GM12878 (cell line): ENCODE measurements at regions not wholly inside any gene's neighbourhood (a gene's known extent, or its start where the extent isn't known, plus 50 kb on each side); places are given as distances from the start of the nearest gene placed in this dataset.

ENCODE experiments used
- ATAC-seq: fragments of 200-7000 bp; cut with Tn5 transposase; 3 replicates; pipeline ENCODE4 v1.9.1; 2020; ENCODE audit warnings: mild to moderate bottlenecking, moderate library complexity
- BruUV-seq: library from RNA; stranded (reverse); fragments of 400-500 nt; replicated peaks from 2 replicates; lab custom pipeline; 2021; lab: Mats Ljungman, UMichigan
- CTCF ChIA-PET: fragments of 300-600 bp; sonication (Branson Sonifier 250); formaldehyde crosslinking; extraction: SDS; loops from one replicate; lab custom pipeline; 2021; ENCODE audit warnings: inconsistent platforms; lab: Yijun Ruan, JAX
- POLR2A ChIA-PET: fragments of 350-600 bp; formaldehyde crosslinking; extraction: SDS; loops from one replicate; lab custom pipeline; 2021; ENCODE audit warnings: inconsistent platforms; lab: Charles Lee
- RAD21 ChIA-PET: fragments of 300-600 bp; sonication (Branson Sonifier 250); formaldehyde crosslinking; loops from one replicate; lab custom pipeline; 2023; ENCODE audit warnings: antibody characterized with exemption; ENCODE audit not compliant: unreplicated experiment; lab: Charles Lee
- SMC1A ChIA-PET: fragments of 300-600 bp; sonication (Branson Sonifier 250); formaldehyde crosslinking; loops from one replicate; lab custom pipeline; 2023; ENCODE audit not compliant: unreplicated experiment, uncharacterized antibody; lab: Charles Lee
- DNase-seq: peaks from one replicate; pipeline ENCODE4 v3.0.0-alpha.2; 2011; ENCODE audit warnings: low read depth, low spot score
- FAIRE-seq: peaks from 3 replicates; lab custom pipeline; 2011; peaks lifted over from hg19 to GRCh38; lab: Jason Lieb, UNC
- H2AFZ ChIP-seq: 2 replicates; pipeline ENCODE4 v1.6.0; 2011; ENCODE audit warnings: low read depth, low read length, control low read depth; ENCODE audit not compliant: control insufficient read depth
- H3K27ac ChIP-seq: 2 replicates; pipeline ENCODE4 v1.5.1; 2011; ENCODE audit warnings: control low read depth; ENCODE audit not compliant: control insufficient read depth, insufficient read depth
- H3K27me3 ChIP-seq, 2 experiments: replicated peaks in 1 of 2; 2 replicates each; pipeline versions ENCODE4 v1.6.0 to v1.6.1; 2011; ENCODE audit warnings: low read length in 1 of 2; ENCODE audit not compliant: control insufficient read depth in 2 of 2, insufficient read depth in 2 of 2
- H3K36me3 ChIP-seq, 2 experiments: 2 replicates each; pipeline ENCODE4 v1.5.1; 2011; ENCODE audit warnings: low read length in 1 of 2; ENCODE audit not compliant: control insufficient read depth in 2 of 2, insufficient read depth in 2 of 2
- H3K4me1 ChIP-seq: 2 replicates; pipeline ENCODE4 v1.6.1; 2011; ENCODE audit warnings: mild to moderate bottlenecking, low read length, moderate library complexity, mixed read lengths; ENCODE audit not compliant: control insufficient read depth, insufficient read depth
- H3K4me2 ChIP-seq: 2 replicates; pipeline ENCODE4 v1.6.0; 2011; ENCODE audit warnings: control low read depth; ENCODE audit not compliant: control insufficient read depth, insufficient read depth
- H3K4me3 ChIP-seq: fragments of 200-600 bp; sonication (generic); 2 replicates; pipeline ENCODE4 v1.5.1; 2016
- H3K79me2 ChIP-seq: 2 replicates; pipeline ENCODE4 v1.6.0; 2011; ENCODE audit warnings: low read length; ENCODE audit not compliant: control insufficient read depth, insufficient read depth
- H3K9ac ChIP-seq: 2 replicates; pipeline ENCODE4 v1.8.0; 2011; ENCODE audit warnings: low read length, control low read depth, mixed read lengths; ENCODE audit not compliant: control insufficient read depth, insufficient read depth
- H3K9me3 ChIP-seq: replicated peaks from 3 replicates; pipeline ENCODE4 v1.5.1; 2011; ENCODE audit warnings: mild to moderate bottlenecking, low read length; ENCODE audit not compliant: control insufficient read depth, insufficient read depth
- H4K20me1 ChIP-seq: 2 replicates; pipeline ENCODE4 v1.6.0; 2011; ENCODE audit not compliant: control insufficient read depth, insufficient read depth
- BCLAF1 ChIP-seq: fragments of 450-650 bp; IDR thresholded peaks from 2 replicates; pipeline ENCODE4 v1.6.1; 2017; ENCODE audit warnings: antibody characterized with exemption, mild to moderate bottlenecking, moderate library complexity
- CHD4 ChIP-seq: fragments of 200-600 bp; sonication (generic); IDR thresholded peaks from 2 replicates; pipeline ENCODE4 v1.6.1; 2016; ENCODE audit warnings: mild to moderate bottlenecking
- ELK1 ChIP-seq: IDR thresholded peaks from 2 replicates; pipeline ENCODE4 v1.6.1; 2012; ENCODE audit warnings: low read depth, low read length, improper control_type of control experiment
- EP300 ChIP-seq, 2 experiments: fragments of 150-350 bp in 1 of 2; IDR thresholded peaks; 2 replicates each; pipeline ENCODE4 v1.6.1; 2011 to 2012; ENCODE audit warnings: low read depth in 2 of 2, low read length in 2 of 2, borderline replicate concordance in 1 of 2, improper control_type of control experiment in 1 of 2, inconsistent platforms in 1 of 2; ENCODE audit not compliant: control insufficient read depth in 1 of 2
- IKZF2 ChIP-seq, 2 experiments: fragments of 450-650 bp; IDR thresholded peaks; 2 replicates each; pipeline ENCODE4 v1.6.1; 2017; ENCODE audit warnings: mild to moderate bottlenecking in 2 of 2, moderate library complexity in 2 of 2
- IRF4 ChIP-seq: IDR thresholded peaks from 2 replicates; pipeline ENCODE4 v1.6.1; 2011; ENCODE audit warnings: low read depth, low read length
- KLF5 ChIP-seq: fragments of 450-650 bp; IDR thresholded peaks from 2 replicates; pipeline ENCODE4 v1.6.1; 2014; ENCODE audit warnings: mild to moderate bottlenecking; ENCODE audit not compliant: partially characterized antibody
- MTA3 ChIP-seq: IDR thresholded peaks from 2 replicates; pipeline ENCODE4 v1.6.1; 2012; ENCODE audit warnings: low read length, inconsistent platforms, borderline replicate concordance
- RAD51 ChIP-seq: fragments of 450-650 bp; IDR thresholded peaks from 2 replicates; pipeline ENCODE4 v1.6.1; 2016; ENCODE audit warnings: moderate library complexity, mild to moderate bottlenecking, inconsistent platforms
- SPI1 ChIP-seq: IDR thresholded peaks from 2 replicates; pipeline ENCODE4 v1.6.1; 2011; ENCODE audit warnings: low read depth, mild to moderate bottlenecking, low read length, moderate library complexity, borderline replicate concordance; ENCODE audit not compliant: insufficient read depth
- STAT1 ChIP-seq: fragments of 450-650 bp; conservative IDR thresholded peaks from 2 replicates; pipeline ENCODE4 v1.6.1; 2014; ENCODE audit warnings: antibody characterized with exemption, mild to moderate bottlenecking
- WGBS: methylation state at CpG from one replicate; pipeline ENCODE4 v1.1.6; 2016; ENCODE audit warnings: low lambda C conversion rate; ENCODE audit not compliant: insufficient replicate concordance, insufficient coverage; ENCODE audit errors: missing lambda C conversion rate; 5-methylcytosine and 5-hydroxymethylcytosine counted together
- in situ Hi-C: fragments of 300-500 bp; cut with MboI; formaldehyde crosslinking; loops from 9 replicates; pipeline ENCODE4 v1.14.3; 2018; ENCODE audit warnings: mixed read lengths
- intact Hi-C: fragments of 100-400 bp; cut with micrococcal nuclease; formaldehyde crosslinking; loops from one replicate; pipeline ENCODE4 v1.14.2; 2022; ENCODE audit not compliant: unreplicated experiment
- TF ChIP-seq, protein P1 (sequence below): fragments of 450-650 bp; IDR thresholded peaks from 2 replicates; pipeline ENCODE4 v1.6.1; 2017; ENCODE audit warnings: mild to moderate bottlenecking, moderate library complexity
- TF ChIP-seq, protein P2 (sequence below): fragments of 450-650 bp; formaldehyde crosslinking; IDR thresholded peaks from 2 replicates; pipeline ENCODE4 v1.4.0; 2020; ENCODE audit warnings: mild to moderate bottlenecking, moderate library complexity

DNA sequence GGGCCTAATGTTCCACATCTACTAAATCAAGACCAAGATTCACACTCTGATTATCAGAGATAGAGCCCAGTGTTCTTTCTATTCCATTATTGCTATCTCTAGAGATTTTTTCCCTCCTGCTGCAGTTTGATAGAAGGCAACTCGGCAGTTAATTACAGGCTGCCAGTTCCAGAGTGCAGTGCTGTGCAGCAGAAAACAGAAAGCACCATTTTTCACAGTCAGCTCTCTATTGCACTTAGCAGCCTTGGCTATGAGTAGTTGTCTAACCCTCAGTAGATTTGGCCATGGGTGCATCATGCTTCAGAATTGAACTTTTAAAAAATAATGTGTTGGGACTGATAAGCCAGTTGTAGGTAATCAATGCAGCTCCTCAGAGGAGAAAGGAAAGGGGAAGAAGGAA is 295.3 kb downstream of the MID1IP1 start:
- Histone ChIP-seq H3K9ac (no peak overlapping the region), H2AFZ (no peak overlapping the region), H3K79me2 (no peaks in the 10 kb centered on the region), H4K20me1 (no peaks in the 10 kb centered on the region), H3K9me3 (no peaks in the 10 kb centered on the region; the same call in 2 of the 3 replicates), H3K4me1 (no peaks in the 10 kb centered on the region), H3K36me3 (no peaks in the 10 kb centered on the region), H3K27me3 (no peaks in the 10 kb centered on the region), H3K4me3 (no peak overlapping the region), H3K27ac (no peak overlapping the region), H3K4me2 (no peak overlapping the region)
- ChIA-PET CTCF (interaction anchor here (1.1 kb wide), 1 partner anchor 37 kb away, joined by 3 read pairs; no protein-coding TSS in a partner anchor), POLR2A (no interaction called here), RAD21 (no interaction called here), SMC1A (no interaction called here)
- in situ Hi-C loops (no loop called here), intact Hi-C loops (no loop called here)
- no TSS peak for BruUV-seq
- no peak for FAIRE-seq
- no peak for ATAC-seq
- no peak for DNase-seq
- WGBS: 47% methylated on average over 1 of the region's 1 CpG
- TF ChIP-seq BCLAF1: no peak
- TF ChIP-seq, protein P1, sequence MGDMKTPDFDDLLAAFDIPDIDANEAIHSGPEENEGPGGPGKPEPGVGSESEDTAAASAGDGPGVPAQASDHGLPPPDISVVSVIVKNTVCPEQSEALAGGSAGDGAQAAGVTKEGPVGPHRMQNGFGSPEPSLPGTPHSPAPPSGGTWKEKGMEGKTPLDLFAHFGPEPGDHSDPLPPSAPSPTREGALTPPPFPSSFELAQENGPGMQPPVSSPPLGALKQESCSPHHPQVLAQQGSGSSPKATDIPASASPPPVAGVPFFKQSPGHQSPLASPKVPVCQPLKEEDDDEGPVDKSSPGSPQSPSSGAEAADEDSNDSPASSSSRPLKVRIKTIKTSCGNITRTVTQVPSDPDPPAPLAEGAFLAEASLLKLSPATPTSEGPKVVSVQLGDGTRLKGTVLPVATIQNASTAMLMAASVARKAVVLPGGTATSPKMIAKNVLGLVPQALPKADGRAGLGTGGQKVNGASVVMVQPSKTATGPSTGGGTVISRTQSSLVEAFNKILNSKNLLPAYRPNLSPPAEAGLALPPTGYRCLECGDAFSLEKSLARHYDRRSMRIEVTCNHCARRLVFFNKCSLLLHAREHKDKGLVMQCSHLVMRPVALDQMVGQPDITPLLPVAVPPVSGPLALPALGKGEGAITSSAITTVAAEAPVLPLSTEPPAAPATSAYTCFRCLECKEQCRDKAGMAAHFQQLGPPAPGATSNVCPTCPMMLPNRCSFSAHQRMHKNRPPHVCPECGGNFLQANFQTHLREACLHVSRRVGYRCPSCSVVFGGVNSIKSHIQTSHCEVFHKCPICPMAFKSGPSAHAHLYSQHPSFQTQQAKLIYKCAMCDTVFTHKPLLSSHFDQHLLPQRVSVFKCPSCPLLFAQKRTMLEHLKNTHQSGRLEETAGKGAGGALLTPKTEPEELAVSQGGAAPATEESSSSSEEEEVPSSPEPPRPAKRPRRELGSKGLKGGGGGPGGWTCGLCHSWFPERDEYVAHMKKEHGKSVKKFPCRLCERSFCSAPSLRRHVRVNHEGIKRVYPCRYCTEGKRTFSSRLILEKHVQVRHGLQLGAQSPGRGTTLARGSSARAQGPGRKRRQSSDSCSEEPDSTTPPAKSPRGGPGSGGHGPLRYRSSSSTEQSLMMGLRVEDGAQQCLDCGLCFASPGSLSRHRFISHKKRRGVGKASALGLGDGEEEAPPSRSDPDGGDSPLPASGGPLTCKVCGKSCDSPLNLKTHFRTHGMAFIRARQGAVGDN: no peak
- TF ChIP-seq RAD51: no peak
- no peak for TF ChIP-seq EP300 (IDR thresholded peaks at IDR 0.05; ENCODE audit: borderline replicate concordance in 1 of 2, control insufficient read depth in 1 of 2, low read depth in 2 of 2, low read length in 2 of 2)
- no peak for TF ChIP-seq IKZF2 (IDR thresholded peaks at IDR 0.05)
- TF ChIP-seq SPI1: no peak
- no peak for TF ChIP-seq MTA3
- TF ChIP-seq IRF4: no peak
- TF ChIP-seq, protein P2, sequence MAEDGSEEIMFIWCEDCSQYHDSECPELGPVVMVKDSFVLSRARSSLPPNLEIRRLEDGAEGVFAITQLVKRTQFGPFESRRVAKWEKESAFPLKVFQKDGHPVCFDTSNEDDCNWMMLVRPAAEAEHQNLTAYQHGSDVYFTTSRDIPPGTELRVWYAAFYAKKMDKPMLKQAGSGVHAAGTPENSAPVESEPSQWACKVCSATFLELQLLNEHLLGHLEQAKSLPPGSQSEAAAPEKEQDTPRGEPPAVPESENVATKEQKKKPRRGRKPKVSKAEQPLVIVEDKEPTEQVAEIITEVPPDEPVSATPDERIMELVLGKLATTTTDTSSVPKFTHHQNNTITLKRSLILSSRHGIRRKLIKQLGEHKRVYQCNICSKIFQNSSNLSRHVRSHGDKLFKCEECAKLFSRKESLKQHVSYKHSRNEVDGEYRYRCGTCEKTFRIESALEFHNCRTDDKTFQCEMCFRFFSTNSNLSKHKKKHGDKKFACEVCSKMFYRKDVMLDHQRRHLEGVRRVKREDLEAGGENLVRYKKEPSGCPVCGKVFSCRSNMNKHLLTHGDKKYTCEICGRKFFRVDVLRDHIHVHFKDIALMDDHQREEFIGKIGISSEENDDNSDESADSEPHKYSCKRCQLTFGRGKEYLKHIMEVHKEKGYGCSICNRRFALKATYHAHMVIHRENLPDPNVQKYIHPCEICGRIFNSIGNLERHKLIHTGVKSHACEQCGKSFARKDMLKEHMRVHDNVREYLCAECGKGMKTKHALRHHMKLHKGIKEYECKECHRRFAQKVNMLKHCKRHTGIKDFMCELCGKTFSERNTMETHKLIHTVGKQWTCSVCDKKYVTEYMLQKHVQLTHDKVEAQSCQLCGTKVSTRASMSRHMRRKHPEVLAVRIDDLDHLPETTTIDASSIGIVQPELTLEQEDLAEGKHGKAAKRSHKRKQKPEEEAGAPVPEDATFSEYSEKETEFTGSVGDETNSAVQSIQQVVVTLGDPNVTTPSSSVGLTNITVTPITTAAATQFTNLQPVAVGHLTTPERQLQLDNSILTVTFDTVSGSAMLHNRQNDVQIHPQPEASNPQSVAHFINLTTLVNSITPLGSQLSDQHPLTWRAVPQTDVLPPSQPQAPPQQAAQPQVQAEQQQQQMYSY (CRISPR knock-in tag): no peak
- TF ChIP-seq STAT1: no peak
- TF ChIP-seq ELK1: no peak
- TF ChIP-seq KLF5: no peak
- no peak for TF ChIP-seq CHD4
